CD14-positive monocyte (primary cell): ENCODE measurements at regions not wholly inside any gene's neighbourhood (a gene's known extent, or its start where the extent isn't known, plus 50 kb on each side); places are given as distances from the start of the nearest gene placed in this dataset.

Experiments
- DNase-seq, 3 donors: peaks; one replicate each; pipeline ENCODE4 v3.0.0-alpha.2; 2011 to 2022
- H2AFZ ChIP-seq: 2 replicates; pipeline ENCODE4 v1.6.0; 2012; ENCODE audit warnings: mild to moderate bottlenecking, low read depth, low read length, inconsistent platforms; ENCODE audit not compliant: insufficient read depth, poor library complexity, severe bottlenecking
- H3K27ac ChIP-seq, 2 donors: 1 replicate in 1 of 2; 2 replicates in 1 of 2; pipeline ENCODE4 v1.5.1; 2012 to 2013; ENCODE audit warnings: low read length in 2 of 2, control low read depth in 1 of 2, inconsistent platforms in 1 of 2, low read depth in 1 of 2, mild to moderate bottlenecking in 1 of 2
- H3K27me3 ChIP-seq, 2 donors: one replicate each; pipeline versions ENCODE4 v1.6.0 to v1.6.1; 2011 to 2013; ENCODE audit warnings: low read length in 2 of 2; ENCODE audit not compliant: control insufficient read depth in 2 of 2, insufficient read depth in 2 of 2
- H3K36me3 ChIP-seq, 2 donors: replicated peaks in 1 of 2; 1 replicate in 1 of 2; 2 replicates in 1 of 2; pipeline versions ENCODE4 v1.5.1 to v1.6.1; 2012 to 2013; ENCODE audit warnings: low read length in 2 of 2, control low read depth in 1 of 2, inconsistent platforms in 1 of 2, mild to moderate bottlenecking in 1 of 2; ENCODE audit not compliant: insufficient read depth in 2 of 2, control insufficient read depth in 1 of 2
- H3K4me1 ChIP-seq, 2 donors: 1 replicate in 1 of 2; 2 replicates in 1 of 2; pipeline versions ENCODE4 v1.5.1 to v1.6.1; 2012 to 2013; ENCODE audit warnings: low read length in 2 of 2, control low read depth in 1 of 2, inconsistent platforms in 1 of 2, mild to moderate bottlenecking in 1 of 2, moderate library complexity in 1 of 2; ENCODE audit not compliant: insufficient read depth in 2 of 2, control insufficient read depth in 1 of 2
- H3K4me2 ChIP-seq: replicated peaks from 2 replicates; pipeline ENCODE3; 2012; ENCODE audit warnings: low read length, moderate library complexity, mild to moderate bottlenecking; ENCODE audit not compliant: poor library complexity, severe bottlenecking; ENCODE audit errors: extremely low read depth
- H3K4me3 ChIP-seq, 3 experiments: fragments of 200-600 bp in 1 of 3; sonication (generic) in 1 of 3; replicated peaks in 1 of 3; 1 replicate in 2 of 3; 2 replicates in 1 of 3; pipeline ENCODE4 v1.5.1; 2011 to 2013; ENCODE audit warnings: low read length in 3 of 3, mild to moderate bottlenecking in 3 of 3, control low read depth in 2 of 3, low read depth in 2 of 3, inconsistent platforms in 1 of 3, moderate library complexity in 1 of 3
- H3K79me2 ChIP-seq: 2 replicates; pipeline ENCODE4 v1.6.0; 2012; ENCODE audit warnings: mild to moderate bottlenecking, control low read depth, inconsistent platforms, low read length, moderate library complexity; ENCODE audit not compliant: insufficient read depth
- H3K9ac ChIP-seq: 2 replicates; pipeline ENCODE4 v1.6.0; 2017; ENCODE audit warnings: low read length, mild to moderate bottlenecking; ENCODE audit not compliant: insufficient read depth, poor library complexity, severe bottlenecking
- H3K9me3 ChIP-seq, 2 donors: replicated peaks in 1 of 2; 1 replicate in 1 of 2; 2 replicates in 1 of 2; pipeline versions ENCODE4 v1.5.1 to v1.6.1; 2012 to 2013; ENCODE audit warnings: low read length in 2 of 2, control low read depth in 1 of 2; ENCODE audit not compliant: control insufficient read depth in 1 of 2, insufficient read depth in 1 of 2
- H4K20me1 ChIP-seq: 2 replicates; pipeline ENCODE4 v1.6.0; 2012; ENCODE audit warnings: mild to moderate bottlenecking, low read length, control low read depth, moderate library complexity; ENCODE audit not compliant: insufficient read depth
- H3K27ac Mint-ChIP-seq, 7 donors: one replicate each; pipeline ENCODE4 v1.8.0; 2020; ENCODE audit warnings: mild to moderate bottlenecking in 7 of 7, mixed read lengths in 7 of 7, moderate library complexity in 6 of 7, inconsistent platforms in 2 of 7
- H3K27me3 Mint-ChIP-seq, 3 donors: one replicate each; pipeline ENCODE4 v1.8.0; 2021 to 2022; ENCODE audit warnings: low read depth in 3 of 3, mild to moderate bottlenecking in 3 of 3, mixed read lengths in 3 of 3, moderate library complexity in 3 of 3, inconsistent platforms in 1 of 3
- H3K36me3 Mint-ChIP-seq, 2 donors: one replicate each; pipeline ENCODE4 v1.8.0; 2020; ENCODE audit warnings: mixed read lengths in 2 of 2, inconsistent platforms in 1 of 2, mild to moderate bottlenecking in 1 of 2
- H3K4me1 Mint-ChIP-seq: one replicate; pipeline ENCODE4 v1.8.0; 2020; ENCODE audit warnings: mild to moderate bottlenecking, mixed read lengths
- H3K4me3 Mint-ChIP-seq, 2 donors: one replicate each; pipeline ENCODE4 v1.8.0; 2020; ENCODE audit warnings: mild to moderate bottlenecking in 2 of 2, mixed read lengths in 2 of 2, moderate library complexity in 1 of 2
- H3K9me3 Mint-ChIP-seq, 7 donors: one replicate each; pipeline ENCODE4 v1.8.0; 2020 to 2022; ENCODE audit warnings: mixed read lengths in 7 of 7, mild to moderate bottlenecking in 6 of 7, moderate library complexity in 6 of 7, inconsistent platforms in 2 of 7
- WGBS: methylation state at CpG from one replicate; pipeline ENCODE4 v1.1.5; 2013; ENCODE audit warnings: missing lambda C conversion rate; ENCODE audit not compliant: insufficient coverage; 5-methylcytosine and 5-hydroxymethylcytosine counted together
- intact Hi-C, 2 donors: fragments of 100-400 bp; cut with micrococcal nuclease; formaldehyde crosslinking; loops; one replicate each; pipeline versions ENCODE4 v1.15.0 to v1.15.1; 2023
- TF ChIP-seq, protein P1 (sequence below): fragments of 200-600 bp; IDR thresholded peaks from one replicate; pipeline ENCODE4 v1.8.0; 2022; ENCODE audit warnings: antibody characterized with exemption, mild to moderate bottlenecking

DNA sequence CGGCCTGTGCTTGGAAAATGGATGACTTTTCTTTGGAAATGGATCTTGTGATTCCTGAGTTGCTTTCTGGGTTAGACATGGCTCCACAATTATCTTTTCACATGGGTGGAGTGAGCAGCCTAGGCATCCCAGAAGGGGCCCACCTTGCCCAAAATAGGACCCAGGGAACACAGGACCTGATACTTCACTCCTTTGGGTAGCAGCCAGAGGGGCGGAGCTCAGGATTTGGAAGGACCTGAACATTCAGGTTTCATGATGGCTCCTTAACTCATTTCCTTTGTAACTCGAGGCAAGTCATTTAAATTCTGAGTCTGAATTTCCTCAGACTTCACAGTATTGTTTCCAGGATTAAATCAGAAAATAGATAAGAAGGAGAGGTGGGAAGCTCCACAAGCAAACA lies 178.3 kb upstream of the ZMIZ1 start:
- H3K27ac Mint-ChIP-seq: no peak overlapping the region
- Histone ChIP-seq H3K9ac (no peak overlapping the region), H3K27me3 (no peaks in the 10 kb centered on the region), H3K27ac (no peak overlapping the region), H2AFZ (no peak overlapping the region), H3K4me3 (no peak overlapping the region), H3K36me3 (no peaks in the 10 kb centered on the region), H3K9me3 (peaks cover 3 to 4% of the 10 kb centered on the region in 2 donors), H3K79me2 (no peaks in the 10 kb centered on the region), H3K4me1 (no peaks in the 10 kb centered on the region), H3K4me2 (no peak overlapping the region), H4K20me1 (no peaks in the 10 kb centered on the region)
- H3K9me3 Mint-ChIP-seq: peaks cover 0 to 8% (median 3%) of the 10 kb centered on the region in 7 donors
- no peak overlapping the region for H3K4me3 Mint-ChIP-seq
- DNase-seq: no peak
- TF ChIP-seq, protein P1, sequence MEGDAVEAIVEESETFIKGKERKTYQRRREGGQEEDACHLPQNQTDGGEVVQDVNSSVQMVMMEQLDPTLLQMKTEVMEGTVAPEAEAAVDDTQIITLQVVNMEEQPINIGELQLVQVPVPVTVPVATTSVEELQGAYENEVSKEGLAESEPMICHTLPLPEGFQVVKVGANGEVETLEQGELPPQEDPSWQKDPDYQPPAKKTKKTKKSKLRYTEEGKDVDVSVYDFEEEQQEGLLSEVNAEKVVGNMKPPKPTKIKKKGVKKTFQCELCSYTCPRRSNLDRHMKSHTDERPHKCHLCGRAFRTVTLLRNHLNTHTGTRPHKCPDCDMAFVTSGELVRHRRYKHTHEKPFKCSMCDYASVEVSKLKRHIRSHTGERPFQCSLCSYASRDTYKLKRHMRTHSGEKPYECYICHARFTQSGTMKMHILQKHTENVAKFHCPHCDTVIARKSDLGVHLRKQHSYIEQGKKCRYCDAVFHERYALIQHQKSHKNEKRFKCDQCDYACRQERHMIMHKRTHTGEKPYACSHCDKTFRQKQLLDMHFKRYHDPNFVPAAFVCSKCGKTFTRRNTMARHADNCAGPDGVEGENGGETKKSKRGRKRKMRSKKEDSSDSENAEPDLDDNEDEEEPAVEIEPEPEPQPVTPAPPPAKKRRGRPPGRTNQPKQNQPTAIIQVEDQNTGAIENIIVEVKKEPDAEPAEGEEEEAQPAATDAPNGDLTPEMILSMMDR: no peak
- 100% methylated on average over 2 of the region's 3 CpGs for WGBS
- no peaks in the 10 kb centered on the region for H3K36me3 Mint-ChIP-seq
- intact Hi-C loops: no loop called here
- H3K4me1 Mint-ChIP-seq: no peaks in the 10 kb centered on the region
- peaks cover 4 to 9% (median 5%) of the 10 kb centered on the region in 3 donors for H3K27me3 Mint-ChIP-seq

GRCh38 chr10:78891741-78892140 lies 177.0 kb upstream of the ZMIZ1 start:
- WGBS: no CpG with 5 or more reads among the region's 2 CpGs

More at GRCh38 chr10:78891741-78892140, 177.0 kb upstream of the ZMIZ1 start:
- peaks cover 0 to 3% (median 0%) of the 10 kb centered on the region in 7 donors for H3K9me3 Mint-ChIP-seq
- Histone ChIP-seq H3K79me2 (no peaks in the 10 kb centered on the region), H3K36me3 (no peaks in the 10 kb centered on the region), H3K4me1 (no peaks in the 10 kb centered on the region), H3K4me3 (no peak overlapping the region), H3K27ac (no peak overlapping the region), H2AFZ (no peak overlapping the region), H3K9ac (no peak overlapping the region), H3K9me3 (no peaks in the 10 kb centered on the region), H4K20me1 (no peaks in the 10 kb centered on the region), H3K4me2 (no peak overlapping the region), H3K27me3 (no peaks in the 10 kb centered on the region)
- no peak for DNase-seq
- H3K4me1 Mint-ChIP-seq: no peaks in the 10 kb centered on the region
- TF ChIP-seq, protein P1: no peak
- peaks cover 5 to 9% (median 7%) of the 10 kb centered on the region in 3 donors for H3K27me3 Mint-ChIP-seq
- no peaks in the 10 kb centered on the region for H3K36me3 Mint-ChIP-seq
- H3K4me3 Mint-ChIP-seq: no peak overlapping the region
- intact Hi-C loops: no loop called here
- no peak overlapping the region for H3K27ac Mint-ChIP-seq
